ENCODE measurements at regions not wholly inside any gene's neighbourhood (a gene's known extent, or its start where the extent isn't known, plus 50 kb on each side); places are given as distances from the start of the nearest gene placed in this dataset.

DNA sequence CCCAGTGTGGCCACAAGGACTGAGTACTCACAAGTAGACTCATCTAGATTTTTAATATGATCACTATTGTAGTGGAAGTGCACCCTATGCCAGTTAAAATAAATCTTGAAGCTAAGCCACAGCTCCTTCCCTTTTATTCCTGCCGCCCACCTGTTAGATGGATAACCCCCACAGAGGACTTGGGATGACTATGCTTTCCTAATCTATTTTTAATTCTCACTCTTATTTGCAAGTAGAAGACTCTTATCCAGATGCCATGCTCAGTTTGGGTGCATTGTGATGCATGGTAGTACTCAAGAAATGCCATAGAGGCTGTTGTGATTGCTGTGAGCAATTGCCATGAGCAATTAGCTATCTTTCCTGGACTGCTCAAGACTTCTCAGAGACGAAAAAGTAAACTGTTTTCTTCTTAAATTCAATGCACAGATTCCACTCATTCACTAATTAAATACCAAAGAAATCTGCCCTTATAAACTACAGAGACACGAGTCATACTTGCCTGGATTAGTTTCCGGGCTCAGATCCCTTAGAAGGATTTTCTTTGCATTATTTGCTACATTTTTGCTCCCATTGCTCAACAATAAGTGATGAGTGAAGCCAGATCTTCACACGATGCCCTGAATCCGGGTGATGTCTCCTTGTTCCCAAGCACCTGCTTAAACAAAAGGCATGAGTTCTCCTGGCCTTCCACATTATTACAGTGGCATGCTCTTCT is 472.1 kb downstream of the SOX2 start:
- H3K4me3 Mint-ChIP-seq (ENCODE audit: unreplicated experiment): no peak overlapping the region

DNA sequence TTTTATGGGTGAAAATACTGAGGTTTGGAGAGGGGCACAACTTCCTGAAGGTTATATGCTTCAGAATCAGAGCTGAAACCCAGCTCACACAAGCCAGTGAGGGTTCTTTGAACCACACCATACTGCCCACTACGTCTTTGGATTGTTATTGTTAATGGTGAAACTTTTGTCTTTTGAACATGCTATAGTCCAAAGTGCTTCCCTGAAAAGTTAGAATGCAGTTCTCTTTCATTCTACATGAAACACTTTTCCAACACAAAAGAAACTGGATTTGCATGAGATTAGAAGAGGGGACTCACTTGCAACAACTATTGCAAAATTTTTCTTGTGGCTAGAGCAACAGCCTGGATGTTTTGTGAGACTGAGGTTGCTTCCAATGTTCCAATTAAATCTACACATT is 473.6 kb downstream of the SOX2 start:
- no peaks in the 10 kb centered on the region for H4K20me1 ChIP-seq (ENCODE audit: insufficient read depth, low read length)
- H3K4me1 ChIP-seq (ENCODE audit: insufficient read depth, low read length): peaks cover 3% of the 10 kb centered on the region
- no peak overlapping the region for H3K4me2 ChIP-seq (ENCODE audit: low read length)
- DNase-seq (ENCODE audit: low read depth) (no peak), FAIRE-seq (no peak)
- no peak overlapping the region for H3K27ac ChIP-seq (ENCODE audit: low read depth, low read length)
- Mint-ChIP-seq H3K4me3 (ENCODE audit: unreplicated experiment) (no peak overlapping the region), H3K27ac (ENCODE audit: unreplicated experiment) (no peak overlapping the region), H3K4me1 (ENCODE audit: low read depth, unreplicated experiment) (peaks cover 17% of the 10 kb centered on the region), H3K9me3 (ENCODE audit: unreplicated experiment) (no peaks in the 10 kb centered on the region), H3K27me3 (ENCODE audit: low read depth, unreplicated experiment) (no peaks in the 10 kb centered on the region), H3K36me3 (ENCODE audit: low read depth, unreplicated experiment) (no peaks in the 10 kb centered on the region)
- no peaks in the 10 kb centered on the region for H3K9me3 ChIP-seq (ENCODE audit: insufficient read depth, low read depth, low read length)
- no peaks in the 10 kb centered on the region for H3K27me3 ChIP-seq (ENCODE audit: insufficient read depth, low read length)
- TF ChIP-seq, protein P1, sequence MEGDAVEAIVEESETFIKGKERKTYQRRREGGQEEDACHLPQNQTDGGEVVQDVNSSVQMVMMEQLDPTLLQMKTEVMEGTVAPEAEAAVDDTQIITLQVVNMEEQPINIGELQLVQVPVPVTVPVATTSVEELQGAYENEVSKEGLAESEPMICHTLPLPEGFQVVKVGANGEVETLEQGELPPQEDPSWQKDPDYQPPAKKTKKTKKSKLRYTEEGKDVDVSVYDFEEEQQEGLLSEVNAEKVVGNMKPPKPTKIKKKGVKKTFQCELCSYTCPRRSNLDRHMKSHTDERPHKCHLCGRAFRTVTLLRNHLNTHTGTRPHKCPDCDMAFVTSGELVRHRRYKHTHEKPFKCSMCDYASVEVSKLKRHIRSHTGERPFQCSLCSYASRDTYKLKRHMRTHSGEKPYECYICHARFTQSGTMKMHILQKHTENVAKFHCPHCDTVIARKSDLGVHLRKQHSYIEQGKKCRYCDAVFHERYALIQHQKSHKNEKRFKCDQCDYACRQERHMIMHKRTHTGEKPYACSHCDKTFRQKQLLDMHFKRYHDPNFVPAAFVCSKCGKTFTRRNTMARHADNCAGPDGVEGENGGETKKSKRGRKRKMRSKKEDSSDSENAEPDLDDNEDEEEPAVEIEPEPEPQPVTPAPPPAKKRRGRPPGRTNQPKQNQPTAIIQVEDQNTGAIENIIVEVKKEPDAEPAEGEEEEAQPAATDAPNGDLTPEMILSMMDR (IDR thresholded peaks at IDR 0.05; ENCODE audit: insufficient read depth, low read depth, low read length): no peak
- no peak for TF ChIP-seq EZH2 (IDR thresholded peaks at IDR 0.05; ENCODE audit: insufficient read depth, low read length)
- H3K79me2 ChIP-seq (ENCODE audit: insufficient read depth, low read length): no peaks in the 10 kb centered on the region
- H3K4me3 ChIP-seq (ENCODE audit: insufficient read depth, low read depth, low read length): no peak overlapping the region
- H3K9ac ChIP-seq (ENCODE audit: low read length): no peak overlapping the region
- no peak overlapping the region for H2AFZ ChIP-seq (ENCODE audit: low read depth, low read length)
- no peaks in the 10 kb centered on the region for H3K36me3 ChIP-seq (ENCODE audit: insufficient read depth, low read length)

More for the DNA sequence above, 472.1 kb downstream of the SOX2 start:
- Histone ChIP-seq H3K36me3 (ENCODE audit: insufficient read depth, low read length) (no peaks in the 10 kb centered on the region), H3K9ac (ENCODE audit: low read length) (no peak overlapping the region), H3K4me2 (ENCODE audit: low read length) (no peak overlapping the region), H3K4me1 (ENCODE audit: insufficient read depth, low read length) (peaks cover 3% of the 10 kb centered on the region), H2AFZ (ENCODE audit: low read depth, low read length) (no peak overlapping the region), H3K79me2 (ENCODE audit: insufficient read depth, low read length) (no peaks in the 10 kb centered on the region), H3K27ac (ENCODE audit: low read depth, low read length) (no peak overlapping the region), H3K4me3 (ENCODE audit: insufficient read depth, low read depth, low read length) (no peak overlapping the region), H3K9me3 (ENCODE audit: insufficient read depth, low read depth, low read length) (no peaks in the 10 kb centered on the region), H3K27me3 (ENCODE audit: insufficient read depth, low read length) (no peaks in the 10 kb centered on the region), H4K20me1 (ENCODE audit: insufficient read depth, low read length) (no peaks in the 10 kb centered on the region)
- H3K9me3 Mint-ChIP-seq (ENCODE audit: unreplicated experiment): no peaks in the 10 kb centered on the region
- H3K27me3 Mint-ChIP-seq (ENCODE audit: low read depth, unreplicated experiment): no peaks in the 10 kb centered on the region
- FAIRE-seq (no peak), DNase-seq (ENCODE audit: low read depth) (no peak)
- TF ChIP-seq EZH2 (IDR thresholded peaks at IDR 0.05; ENCODE audit: insufficient read depth, low read length): no peak
- TF ChIP-seq, protein P1 (IDR thresholded peaks at IDR 0.05; ENCODE audit: insufficient read depth, low read depth, low read length): no peak
- H3K36me3 Mint-ChIP-seq (ENCODE audit: low read depth, unreplicated experiment): no peaks in the 10 kb centered on the region
- no peak overlapping the region for H3K27ac Mint-ChIP-seq (ENCODE audit: unreplicated experiment)
- H3K4me1 Mint-ChIP-seq (ENCODE audit: low read depth, unreplicated experiment): peaks cover 17% of the 10 kb centered on the region

DNA sequence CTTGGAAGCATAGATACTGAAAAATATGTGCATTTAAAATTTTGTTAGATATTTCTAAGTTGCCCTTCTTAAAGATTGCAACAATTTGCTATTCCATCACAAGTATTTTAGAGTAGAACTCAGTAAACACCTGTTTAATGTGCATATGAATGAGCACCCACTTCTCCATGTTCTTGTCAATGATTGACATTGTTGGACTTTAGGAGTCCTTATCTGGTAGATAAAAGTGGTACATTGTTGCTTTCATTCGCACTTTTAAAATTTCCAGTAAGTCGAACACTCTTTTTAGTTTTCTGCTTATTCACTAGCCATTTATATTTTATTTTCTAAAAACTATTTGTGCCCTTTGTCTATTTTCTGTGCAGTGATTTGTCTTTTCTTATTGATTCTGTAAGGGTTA is 478.3 kb downstream of the SOX2 start:
- H3K4me3 Mint-ChIP-seq (ENCODE audit: unreplicated experiment): no peak overlapping the region
- no peak for FAIRE-seq
- H3K9me3 Mint-ChIP-seq (ENCODE audit: unreplicated experiment): no peaks in the 10 kb centered on the region

More for the DNA sequence above, 478.3 kb downstream of the SOX2 start:
- H3K36me3 Mint-ChIP-seq (ENCODE audit: low read depth, unreplicated experiment): no peaks in the 10 kb centered on the region
- Histone ChIP-seq H3K9me3 (ENCODE audit: insufficient read depth, low read depth, low read length) (no peaks in the 10 kb centered on the region), H3K36me3 (ENCODE audit: insufficient read depth, low read length) (no peaks in the 10 kb centered on the region), H3K9ac (ENCODE audit: low read length) (no peak overlapping the region), H4K20me1 (ENCODE audit: insufficient read depth, low read length) (no peaks in the 10 kb centered on the region), H3K27me3 (ENCODE audit: insufficient read depth, low read length) (no peaks in the 10 kb centered on the region), H3K79me2 (ENCODE audit: insufficient read depth, low read length) (no peaks in the 10 kb centered on the region), H3K4me1 (ENCODE audit: insufficient read depth, low read length) (no peaks in the 10 kb centered on the region), H3K27ac (ENCODE audit: low read depth, low read length) (no peak overlapping the region), H2AFZ (ENCODE audit: low read depth, low read length) (no peak overlapping the region), H3K4me2 (ENCODE audit: low read length) (no peak overlapping the region), H3K4me3 (ENCODE audit: insufficient read depth, low read depth, low read length) (no peak overlapping the region)
- TF ChIP-seq EZH2 (IDR thresholded peaks at IDR 0.05; ENCODE audit: insufficient read depth, low read length): no peak
- TF ChIP-seq, protein P1 (IDR thresholded peaks at IDR 0.05; ENCODE audit: insufficient read depth, low read depth, low read length): no peak
- no peaks in the 10 kb centered on the region for H3K27me3 Mint-ChIP-seq (ENCODE audit: low read depth, unreplicated experiment)
- DNase-seq (ENCODE audit: low read depth): no peak
- H3K27ac Mint-ChIP-seq (ENCODE audit: unreplicated experiment): no peak overlapping the region
- H3K4me1 Mint-ChIP-seq (ENCODE audit: low read depth, unreplicated experiment): no peaks in the 10 kb centered on the region

All from astrocyte (in vitro differentiated cells and primary cell).